Nephron (organoid): ENCODE measurements at regions not wholly inside any gene's neighbourhood (a gene's known extent, or its start where the extent isn't known, plus 50 kb on each side); places are given as distances from the start of the nearest gene placed in this dataset.
"Not testable (repeated sequence)": the region's sequence is repeated elsewhere in the genome, so short reads cannot be mapped to it uniquely, and the experiment has no call there.

Source experiments
- H3K27ac Mint-ChIP-seq, 3 experiments: 2 replicates each; pipeline ENCODE4 v1.8.0; 2020; ENCODE audit warnings: mixed read lengths in 3 of 3, mild to moderate bottlenecking in 2 of 3, moderate library complexity in 1 of 3
- H3K27me3 Mint-ChIP-seq: 2 replicates; pipeline ENCODE4 v1.8.0; 2021; ENCODE audit warnings: low read depth, mild to moderate bottlenecking, moderate library complexity, mixed read lengths
- H3K36me3 Mint-ChIP-seq: 2 replicates; pipeline ENCODE4 v1.8.0; 2020; ENCODE audit warnings: low read depth, mixed read lengths
- H3K4me1 Mint-ChIP-seq: 2 replicates; pipeline ENCODE4 v1.8.0; 2020; ENCODE audit warnings: mixed read lengths
- H3K4me3 Mint-ChIP-seq, 3 experiments: 2 replicates each; pipeline ENCODE4 v1.8.0; 2020; ENCODE audit warnings: mild to moderate bottlenecking in 3 of 3, mixed read lengths in 3 of 3, moderate library complexity in 2 of 3
- H3K9me3 Mint-ChIP-seq: 2 replicates; pipeline ENCODE4 v1.8.0; 2020; ENCODE audit warnings: mixed read lengths
- TF ChIP-seq, protein P1 (sequence below), 3 experiments: fragments of 200-600 bp; sonication (generic); IDR thresholded peaks; one replicate each; pipeline ENCODE4 v1.5.0; 2021; ENCODE audit warnings: antibody characterized with exemption in 3 of 3; ENCODE audit not compliant: unreplicated experiment in 3 of 3

DNA sequence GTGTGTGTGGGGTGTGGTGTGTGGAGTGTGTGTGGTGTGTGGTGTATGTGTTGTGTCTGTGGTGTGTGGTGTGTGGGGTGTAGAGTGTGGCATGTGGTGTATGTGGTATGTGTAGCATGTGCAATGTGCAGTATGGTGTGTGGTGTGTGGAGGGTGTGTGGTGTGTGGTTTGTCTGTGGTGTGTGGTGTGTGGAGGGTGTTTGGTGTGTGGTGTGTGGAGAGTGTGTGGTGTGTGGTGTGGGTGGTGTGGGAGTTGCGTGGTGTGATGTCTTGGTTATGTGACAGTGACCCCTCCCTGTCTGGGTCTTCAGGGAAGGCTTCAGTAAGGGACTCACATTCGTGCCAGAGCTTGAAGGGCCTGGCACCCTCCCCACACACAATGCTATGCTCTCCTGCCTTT lies 718.2 kb upstream of the SOX11 start:
- Mint-ChIP-seq H3K27me3 (peaks cover 3% of the 10 kb centered on the region), H3K4me3 (no peak overlapping the region), H3K27ac (no peak overlapping the region), H3K9me3 (no peaks in the 10 kb centered on the region), H3K4me1 (peaks cover 9% of the 10 kb centered on the region), H3K36me3 (no peaks in the 10 kb centered on the region)
- TF ChIP-seq, protein P1, sequence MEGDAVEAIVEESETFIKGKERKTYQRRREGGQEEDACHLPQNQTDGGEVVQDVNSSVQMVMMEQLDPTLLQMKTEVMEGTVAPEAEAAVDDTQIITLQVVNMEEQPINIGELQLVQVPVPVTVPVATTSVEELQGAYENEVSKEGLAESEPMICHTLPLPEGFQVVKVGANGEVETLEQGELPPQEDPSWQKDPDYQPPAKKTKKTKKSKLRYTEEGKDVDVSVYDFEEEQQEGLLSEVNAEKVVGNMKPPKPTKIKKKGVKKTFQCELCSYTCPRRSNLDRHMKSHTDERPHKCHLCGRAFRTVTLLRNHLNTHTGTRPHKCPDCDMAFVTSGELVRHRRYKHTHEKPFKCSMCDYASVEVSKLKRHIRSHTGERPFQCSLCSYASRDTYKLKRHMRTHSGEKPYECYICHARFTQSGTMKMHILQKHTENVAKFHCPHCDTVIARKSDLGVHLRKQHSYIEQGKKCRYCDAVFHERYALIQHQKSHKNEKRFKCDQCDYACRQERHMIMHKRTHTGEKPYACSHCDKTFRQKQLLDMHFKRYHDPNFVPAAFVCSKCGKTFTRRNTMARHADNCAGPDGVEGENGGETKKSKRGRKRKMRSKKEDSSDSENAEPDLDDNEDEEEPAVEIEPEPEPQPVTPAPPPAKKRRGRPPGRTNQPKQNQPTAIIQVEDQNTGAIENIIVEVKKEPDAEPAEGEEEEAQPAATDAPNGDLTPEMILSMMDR (IDR thresholded peaks at IDR 0.05; ENCODE audit: unreplicated experiment in 3 of 3): no peak

DNA sequence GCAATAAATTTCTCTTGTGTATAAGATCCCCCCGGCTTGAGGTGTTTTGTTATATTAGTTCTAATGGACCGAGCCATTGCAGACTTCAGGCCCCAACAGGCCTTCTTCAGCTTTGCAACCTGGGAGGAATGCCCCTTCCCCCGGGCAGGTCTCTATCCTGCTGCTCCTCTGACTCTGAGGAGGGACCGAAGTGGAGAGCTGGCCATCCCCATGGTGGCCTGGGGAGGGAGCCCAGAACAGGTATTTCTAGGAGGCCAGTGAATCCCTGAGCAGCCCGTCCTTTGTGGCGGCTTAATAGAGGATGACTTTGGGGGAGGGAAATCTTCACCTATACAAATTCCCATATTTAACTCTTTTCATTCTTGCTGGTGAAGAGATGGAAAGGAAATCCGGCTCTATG lies 715.8 kb upstream of the SOX11 start:
- Mint-ChIP-seq H3K27me3 (no peaks in the 10 kb centered on the region), H3K36me3 (no peaks in the 10 kb centered on the region), H3K4me1 (peaks cover 13% of the 10 kb centered on the region), H3K9me3 (no peaks in the 10 kb centered on the region), H3K27ac (no peak overlapping the region), H3K4me3 (no peak overlapping the region)
- TF ChIP-seq, protein P1 (IDR thresholded peaks at IDR 0.05; ENCODE audit: unreplicated experiment in 3 of 3): no peak

DNA sequence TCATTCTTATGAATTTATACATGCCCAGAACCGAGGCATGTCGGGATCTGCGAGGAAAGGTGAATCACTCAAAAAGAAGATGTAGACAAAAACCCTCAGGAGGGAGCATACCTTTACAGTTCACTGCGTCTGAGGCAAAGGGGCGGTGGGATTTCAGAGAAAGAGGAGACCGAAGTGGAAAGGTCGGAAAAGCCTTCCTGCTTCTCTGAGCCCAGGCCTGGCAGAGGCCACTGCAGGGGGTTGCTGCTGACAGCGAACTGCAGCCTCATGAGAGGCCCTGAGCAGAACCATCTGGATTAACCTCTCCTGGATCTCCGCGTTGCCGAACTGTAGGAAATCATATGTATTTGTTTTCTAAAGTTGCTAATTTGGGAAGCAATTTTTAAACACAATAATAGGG lies 713.1 kb upstream of the SOX11 start:
- H3K9me3 Mint-ChIP-seq: peaks cover 2% of the 10 kb centered on the region
- peaks cover 13% of the 10 kb centered on the region for H3K4me1 Mint-ChIP-seq
- H3K36me3 Mint-ChIP-seq: no peaks in the 10 kb centered on the region
- no peak overlapping the region for H3K4me3 Mint-ChIP-seq
- H3K27me3 Mint-ChIP-seq: no peaks in the 10 kb centered on the region
- peak overlapping the region in 1 of 3 experiments; percentile 40 for H3K27ac Mint-ChIP-seq
- TF ChIP-seq, protein P1 (IDR thresholded peaks at IDR 0.05; ENCODE audit: unreplicated experiment in 3 of 3): no peak

DNA sequence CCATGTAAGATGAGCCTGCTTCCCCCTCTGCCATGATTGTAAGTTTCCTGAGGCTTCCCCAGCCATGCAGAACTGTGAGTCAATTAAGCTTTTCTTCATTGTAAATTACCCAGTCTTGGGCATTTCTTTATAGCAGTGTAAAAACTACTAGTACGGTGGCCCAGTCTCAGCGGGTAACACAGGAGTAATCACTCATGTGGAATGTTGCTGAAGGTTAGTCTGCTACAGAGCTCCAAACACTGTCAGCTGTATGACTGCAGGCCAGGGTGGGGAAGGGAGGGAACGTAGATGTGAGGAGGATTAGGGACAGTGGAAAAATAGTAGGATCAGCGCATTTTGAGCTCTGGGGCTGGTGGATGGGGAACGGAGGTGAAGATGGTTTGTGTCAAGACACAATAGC lies 711.2 kb upstream of the SOX11 start:
- Mint-ChIP-seq H3K4me3 (no peak overlapping the region), H3K9me3 (peaks cover 2% of the 10 kb centered on the region), H3K27me3 (no peaks in the 10 kb centered on the region), H3K36me3 (no peaks in the 10 kb centered on the region), H3K27ac (no peak overlapping the region), H3K4me1 (peaks cover 13% of the 10 kb centered on the region)
- TF ChIP-seq, protein P1 (IDR thresholded peaks at IDR 0.05; ENCODE audit: unreplicated experiment in 3 of 3): no peak

DNA sequence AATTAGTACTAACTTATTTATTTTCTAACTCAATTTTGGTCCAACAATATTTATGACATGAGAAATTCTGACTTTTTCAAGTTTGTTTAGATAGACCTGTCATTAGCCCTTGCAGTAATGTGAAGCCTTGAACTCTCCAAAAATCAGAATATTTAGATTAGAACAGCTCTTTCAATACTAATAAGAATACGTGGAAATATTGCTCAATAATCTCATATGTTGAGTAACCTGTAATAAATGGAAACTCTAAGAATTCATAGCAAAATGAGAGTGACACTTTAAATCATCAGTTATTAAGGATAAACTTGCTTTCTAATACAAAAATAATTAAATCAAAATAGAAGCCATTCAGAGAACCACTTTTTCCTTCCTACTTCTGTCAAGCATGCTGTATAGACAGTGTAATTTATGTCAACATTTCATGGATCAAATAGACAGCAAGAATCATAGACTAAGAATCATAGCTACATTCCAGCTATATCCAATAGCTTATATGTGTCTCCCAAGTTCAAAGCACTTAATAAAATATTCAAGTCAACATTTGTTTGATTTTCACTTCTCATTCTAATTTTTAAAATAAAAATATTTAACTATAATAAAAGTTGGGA lies 710.3 kb upstream of the SOX11 start:
- TF ChIP-seq, protein P1 (IDR thresholded peaks at IDR 0.05; ENCODE audit: unreplicated experiment in 3 of 3): no peak
- H3K4me1 Mint-ChIP-seq: peaks cover 13% of the 10 kb centered on the region
- H3K4me3 Mint-ChIP-seq: no peak overlapping the region
- no peaks in the 10 kb centered on the region for H3K27me3 Mint-ChIP-seq
- H3K27ac Mint-ChIP-seq: no peak overlapping the region
- no peaks in the 10 kb centered on the region for H3K36me3 Mint-ChIP-seq
- peaks cover 2% of the 10 kb centered on the region for H3K9me3 Mint-ChIP-seq

DNA sequence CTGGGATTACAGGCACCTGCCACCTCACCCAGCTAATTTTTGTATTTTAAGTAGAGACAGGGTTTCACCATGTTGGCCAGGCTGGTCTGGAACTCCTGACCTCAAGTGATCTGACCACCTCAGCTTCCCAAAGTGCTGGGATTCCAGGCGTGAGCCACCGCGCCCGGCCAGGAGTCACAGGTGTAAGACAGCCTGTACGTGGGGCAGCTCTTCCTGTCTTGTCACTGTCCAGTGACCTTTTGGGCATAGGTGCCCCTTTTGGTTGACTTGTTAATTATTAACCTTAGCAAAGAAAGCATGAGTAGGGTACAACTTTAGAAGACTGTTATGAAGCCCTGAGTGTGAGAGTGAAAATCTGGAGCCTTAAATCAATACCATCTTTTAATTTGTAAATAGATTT lies 703.7 kb upstream of the SOX11 start:
- H3K9me3 Mint-ChIP-seq, H3K27ac Mint-ChIP-seq, H3K27me3 Mint-ChIP-seq, H3K36me3 Mint-ChIP-seq, H3K4me1 Mint-ChIP-seq, H3K4me3 Mint-ChIP-seq: not testable (repeated sequence)
